GM18505 (cell line): ENCODE measurements at regions not wholly inside any gene's neighbourhood (a gene's known extent, or its start where the extent isn't known, plus 50 kb on each side); places are given as distances from the start of the nearest gene placed in this dataset.
"Not testable (repeated sequence)": the region's sequence is repeated elsewhere in the genome, so short reads cannot be mapped to it uniquely, and the experiment has no call there.

ENCODE experiments used
- ATAC-seq: cut with Tn5 transposase; IDR thresholded peaks from one replicate; pipeline ENCODE4 v1.9.1; 2021; ENCODE audit not compliant: unreplicated experiment
- POLR2A ChIP-seq: IDR thresholded peaks from 4 replicates; pipeline ENCODE4 v1.6.1; 2011; ENCODE audit warnings: borderline replicate concordance; ENCODE audit not compliant: insufficient read depth, insufficient read length; ENCODE audit errors: extremely low read depth

GRCh38 chr18:41058351-41059125, 896.5 kb upstream of the PIK3C3 start:
- no peak for ATAC-seq
- TF ChIP-seq POLR2A = no peak

- no peak for TF ChIP-seq POLR2A
- no peak for ATAC-seq
Observed at GRCh38 chr18:41052625-41053024, 902.4 kb upstream of the PIK3C3 start.

- ATAC-seq = not testable (repeated sequence)
Observed at GRCh38 chr18:41046250-41046649, 908.8 kb upstream of the PIK3C3 start.

- TF ChIP-seq POLR2A = no peak
- ATAC-seq = no peak
Observed at GRCh38 chr18:41043876-41044275, 911.2 kb upstream of the PIK3C3 start.

GRCh38 chr18:41042866-41043265, 912.2 kb upstream of the PIK3C3 start:
- TF ChIP-seq POLR2A = no peak
- no peak for ATAC-seq

- ATAC-seq = no peak
- no peak for TF ChIP-seq POLR2A
Observed at GRCh38 chr18:41038071-41038470, 917.0 kb upstream of the PIK3C3 start.

GRCh38 chr18:41036346-41036745, 918.7 kb upstream of the PIK3C3 start:
- no peak for ATAC-seq
- no peak for TF ChIP-seq POLR2A

- no peak for ATAC-seq
- no peak for TF ChIP-seq POLR2A
Observed at GRCh38 chr18:41034413-41034812, 920.6 kb upstream of the PIK3C3 start.

- no peak for ATAC-seq
- TF ChIP-seq POLR2A = no peak
Observed at GRCh38 chr18:41025666-41026065, 929.4 kb upstream of the PIK3C3 start.

- no peak for TF ChIP-seq POLR2A
- ATAC-seq = no peak
Observed at GRCh38 chr18:41024792-41025191, 930.2 kb upstream of the PIK3C3 start.

GRCh38 chr18:41022484-41022883, 932.5 kb upstream of the PIK3C3 start:
- no peak for ATAC-seq
- TF ChIP-seq POLR2A = no peak

GRCh38 chr18:41021089-41021488, 933.9 kb upstream of the PIK3C3 start:
- no peak for ATAC-seq
- no peak for TF ChIP-seq POLR2A

- no peak for TF ChIP-seq POLR2A
- no peak for ATAC-seq
Observed at GRCh38 chr18:41012194-41012593, 942.8 kb upstream of the PIK3C3 start.

- no peak for ATAC-seq
- no peak for TF ChIP-seq POLR2A
Observed at GRCh38 chr18:41009926-41010325, 945.1 kb upstream of the PIK3C3 start.

GRCh38 chr18:41004324-41004723, 950.7 kb upstream of the PIK3C3 start:
- no peak for TF ChIP-seq POLR2A
- ATAC-seq = no peak
